ENCODE measurements at regions not wholly inside any gene's neighbourhood (a gene's known extent, or its start where the extent isn't known, plus 50 kb on each side); places are given as distances from the start of the nearest gene placed in this dataset.

DNA sequence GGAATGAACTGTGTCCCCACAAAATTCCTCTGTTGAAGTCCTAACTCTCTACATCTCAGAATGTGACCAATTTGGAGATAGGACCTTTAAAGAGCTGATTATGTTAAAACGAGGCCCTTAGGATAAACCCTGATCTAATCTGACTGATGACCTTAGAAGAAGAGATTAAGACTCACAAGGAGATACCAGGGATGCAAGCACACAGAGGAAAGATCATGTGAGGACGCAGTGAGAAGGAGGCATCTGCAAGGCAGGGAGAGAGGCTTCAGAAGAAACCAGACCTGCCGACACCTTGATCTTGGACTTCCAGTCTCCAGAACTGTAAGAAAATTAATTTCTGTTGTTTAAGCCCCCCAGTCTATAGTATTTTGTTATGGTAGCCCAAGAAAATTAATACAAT lies 94.9 kb upstream of the ZNF800 start:
- no TSS peak for BruUV-seq (replicated peaks)
- no peak for FAIRE-seq

More for the DNA sequence above, 94.9 kb upstream of the ZNF800 start:
- H3K4me3 ChIP-seq (replicated peaks in 1 of 3; ENCODE audit: insufficient read depth in 1 of 3, low read depth in 1 of 3, low read length in 3 of 3), result no peak overlapping the region
- H3K9me1 ChIP-seq (replicated peaks; ENCODE audit: control insufficient read depth, extremely low read depth, insufficient read depth, low read length), result no peaks in the 10 kb centered on the region
- TF ChIP-seq GATA2 (IDR thresholded peaks at IDR 0.05; ENCODE audit: insufficient read depth, insufficient read length, low read depth, low read length) (no peak), JUN (IDR thresholded peaks at IDR 0.05; ENCODE audit: borderline replicate concordance, insufficient read depth, insufficient read length, low read depth) (no peak), POLR2AphosphoS5 (IDR thresholded peaks at IDR 0.05; ENCODE audit: insufficient read depth, low read depth, low read length) (no peak), EZH2 (IDR thresholded peaks at IDR 0.05; ENCODE audit: borderline replicate concordance, low read depth, low read length, severe bottlenecking) (no peak), FOS (IDR thresholded peaks at IDR 0.05; ENCODE audit: borderline replicate concordance, insufficient read depth, low read length) (no peak), MYC (IDR thresholded peaks at IDR 0.05; ENCODE audit: low read depth, low read length) (no peak), POLR2A (IDR thresholded peaks at IDR 0.05; ENCODE audit: low read depth, low read length) (no peak)
- TF ChIP-seq, protein P1, sequence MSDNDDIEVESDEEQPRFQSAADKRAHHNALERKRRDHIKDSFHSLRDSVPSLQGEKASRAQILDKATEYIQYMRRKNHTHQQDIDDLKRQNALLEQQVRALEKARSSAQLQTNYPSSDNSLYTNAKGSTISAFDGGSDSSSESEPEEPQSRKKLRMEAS (IDR thresholded peaks at IDR 0.05; ENCODE audit: insufficient read depth, insufficient read length), result no peak
- TF ChIP-seq, protein P2, sequence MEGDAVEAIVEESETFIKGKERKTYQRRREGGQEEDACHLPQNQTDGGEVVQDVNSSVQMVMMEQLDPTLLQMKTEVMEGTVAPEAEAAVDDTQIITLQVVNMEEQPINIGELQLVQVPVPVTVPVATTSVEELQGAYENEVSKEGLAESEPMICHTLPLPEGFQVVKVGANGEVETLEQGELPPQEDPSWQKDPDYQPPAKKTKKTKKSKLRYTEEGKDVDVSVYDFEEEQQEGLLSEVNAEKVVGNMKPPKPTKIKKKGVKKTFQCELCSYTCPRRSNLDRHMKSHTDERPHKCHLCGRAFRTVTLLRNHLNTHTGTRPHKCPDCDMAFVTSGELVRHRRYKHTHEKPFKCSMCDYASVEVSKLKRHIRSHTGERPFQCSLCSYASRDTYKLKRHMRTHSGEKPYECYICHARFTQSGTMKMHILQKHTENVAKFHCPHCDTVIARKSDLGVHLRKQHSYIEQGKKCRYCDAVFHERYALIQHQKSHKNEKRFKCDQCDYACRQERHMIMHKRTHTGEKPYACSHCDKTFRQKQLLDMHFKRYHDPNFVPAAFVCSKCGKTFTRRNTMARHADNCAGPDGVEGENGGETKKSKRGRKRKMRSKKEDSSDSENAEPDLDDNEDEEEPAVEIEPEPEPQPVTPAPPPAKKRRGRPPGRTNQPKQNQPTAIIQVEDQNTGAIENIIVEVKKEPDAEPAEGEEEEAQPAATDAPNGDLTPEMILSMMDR (IDR thresholded peaks at IDR 0.05; ENCODE audit: extremely low read depth in 1 of 2, insufficient read depth in 1 of 2, low read depth in 1 of 2, low read length in 2 of 2), result no peak
- DNase-seq (ENCODE audit: low read depth, low spot score), result no peak
- POLR2A ChIA-PET, result no interaction called here
- intact Hi-C loops (cut with micrococcal nuclease) (no loop called here), dilution Hi-C loops (cut with MboI; ENCODE audit: extremely low pct_ligation_motif_present, low sequenced_read_pairs) (no loop called here)
- peaks cover 0 to 3% of the 10 kb centered on the region in 2 experiments for H3K27me3 ChIP-seq (ENCODE audit: control insufficient read depth in 2 of 2, insufficient read depth in 2 of 2, low read length in 2 of 2)
- H3K36me3 ChIP-seq (ENCODE audit: control insufficient read depth in 2 of 2, extremely low read depth in 1 of 2, insufficient read depth in 2 of 2, low read length in 2 of 2), result no peaks in the 10 kb centered on the region
- H3K27ac ChIP-seq (ENCODE audit: insufficient read depth, low read depth, low read length), result no peak overlapping the region
- no peaks in the 10 kb centered on the region for H3K9me3 ChIP-seq (replicated peaks; ENCODE audit: control insufficient read depth, insufficient read depth, low read length)
- no peak overlapping the region for H2AFZ ChIP-seq (ENCODE audit: low read depth, low read length)
- no peaks in the 10 kb centered on the region for H3K4me1 ChIP-seq (ENCODE audit: control insufficient read depth, extremely low read depth, insufficient read depth, low read length)
- CTCF ChIA-PET, result interaction anchor here (1.2 kb wide), 1 partner anchor 18 kb away, joined by 5 read pairs; no protein-coding TSS in a partner anchor
- no peak overlapping the region for H3K9ac ChIP-seq (replicated peaks; ENCODE audit: extremely low read depth, insufficient read depth, low read length)
- H3K79me2 ChIP-seq (ENCODE audit: control insufficient read depth, insufficient read depth, low read length), result no peaks in the 10 kb centered on the region
- H3K4me2 ChIP-seq (ENCODE audit: insufficient read depth, low read length), result no peak overlapping the region
- no peaks in the 10 kb centered on the region for H4K20me1 ChIP-seq (replicated peaks; ENCODE audit: control insufficient read depth, extremely low read depth, insufficient read depth, low read length)

Data from endothelial cell of umbilical vein (primary cell).